ENCODE measurements at regions not wholly inside any gene's neighbourhood (a gene's known extent, or its start where the extent isn't known, plus 50 kb on each side); places are given as distances from the start of the nearest gene placed in this dataset.

- no peaks in the 10 kb centered on the region for H3K4me1 ChIP-seq (ENCODE audit: control insufficient read depth, extremely low read depth, insufficient read depth, low read length)
- DNase-seq (ENCODE audit: low read depth, low spot score) (no peak), FAIRE-seq (no peak)
- TF ChIP-seq CTCF (optimal IDR thresholded peaks at IDR 0.05 in 1 of 3, IDR thresholded peaks at IDR 0.05 in 1 of 3, conservative IDR thresholded peaks at IDR 0.05 in 1 of 3; ENCODE audit: extremely low read depth in 1 of 3, insufficient read depth in 2 of 3, low read length in 3 of 3) = no peak
- TF ChIP-seq EZH2 (IDR thresholded peaks at IDR 0.05; ENCODE audit: low read length) = no peak
- no peaks in the 10 kb centered on the region for H4K20me1 ChIP-seq (ENCODE audit: control insufficient read depth, extremely low read depth, insufficient read depth, low read length)
- H3K27ac ChIP-seq (ENCODE audit: control insufficient read depth, insufficient read depth, low read length) = no peak overlapping the region
- H3K4me2 ChIP-seq (ENCODE audit: control insufficient read depth, extremely low read depth, insufficient read depth, low read depth, low read length) = no peak overlapping the region
- H3K9me3 ChIP-seq (ENCODE audit: control insufficient read depth, low read depth, low read length) = no peaks in the 10 kb centered on the region
- dilution Hi-C loops (cut with MboI; ENCODE audit: extremely low pct_ligation_motif_present, low sequenced_read_pairs) = no loop called here
- no peak overlapping the region for H2AFZ ChIP-seq (ENCODE audit: control insufficient read depth, low read length)
- H3K9ac ChIP-seq (ENCODE audit: control insufficient read depth, extremely low read depth, insufficient read depth, low read length) = no peak overlapping the region
- no peaks in the 10 kb centered on the region for H3K36me3 ChIP-seq (ENCODE audit: control insufficient read depth in 2 of 2, extremely low read depth in 1 of 2, insufficient read depth in 2 of 2, low read length in 2 of 2)
- no peak overlapping the region for H3K4me3 ChIP-seq (ENCODE audit: control insufficient read depth in 2 of 3, extremely low read depth in 1 of 3, insufficient read depth in 2 of 3, low read depth in 1 of 3, low read length in 3 of 3)
- H3K9me1 ChIP-seq (ENCODE audit: control insufficient read depth, extremely low read depth, insufficient read depth, low read length) = no peaks in the 10 kb centered on the region
- H3K79me2 ChIP-seq (ENCODE audit: control insufficient read depth, insufficient read depth, low read length) = no peaks in the 10 kb centered on the region
- no peaks in the 10 kb centered on the region for H3K27me3 ChIP-seq (ENCODE audit: control insufficient read depth, extremely low read depth, insufficient read depth, low read length)
Measured at GRCh38 chr9:118128313-118128712, 424.1 kb downstream of the TLR4 start.

GRCh38 chr9:118129541-118129940 is 425.3 kb downstream of the TLR4 start:
- no peak overlapping the region for H3K4me3 ChIP-seq (ENCODE audit: control insufficient read depth in 2 of 3, extremely low read depth in 1 of 3, insufficient read depth in 2 of 3, low read depth in 1 of 3, low read length in 3 of 3)
- H4K20me1 ChIP-seq (ENCODE audit: control insufficient read depth, extremely low read depth, insufficient read depth, low read length) = no peaks in the 10 kb centered on the region
- DNase-seq (ENCODE audit: low read depth, low spot score) (no peak), FAIRE-seq (no peak)
- no peak overlapping the region for H3K9ac ChIP-seq (ENCODE audit: control insufficient read depth, extremely low read depth, insufficient read depth, low read length)
- H3K4me2 ChIP-seq (ENCODE audit: control insufficient read depth, extremely low read depth, insufficient read depth, low read depth, low read length) = no peak overlapping the region
- dilution Hi-C loops (cut with MboI; ENCODE audit: extremely low pct_ligation_motif_present, low sequenced_read_pairs) = no loop called here
- no peaks in the 10 kb centered on the region for H3K27me3 ChIP-seq (ENCODE audit: control insufficient read depth, extremely low read depth, insufficient read depth, low read length)
- H3K4me1 ChIP-seq (ENCODE audit: control insufficient read depth, extremely low read depth, insufficient read depth, low read length) = no peaks in the 10 kb centered on the region
- no peaks in the 10 kb centered on the region for H3K9me1 ChIP-seq (ENCODE audit: control insufficient read depth, extremely low read depth, insufficient read depth, low read length)
- no peak overlapping the region for H3K27ac ChIP-seq (ENCODE audit: control insufficient read depth, insufficient read depth, low read length)
- no peaks in the 10 kb centered on the region for H3K9me3 ChIP-seq (ENCODE audit: control insufficient read depth, low read depth, low read length)
- no peaks in the 10 kb centered on the region for H3K79me2 ChIP-seq (ENCODE audit: control insufficient read depth, insufficient read depth, low read length)
- no peaks in the 10 kb centered on the region for H3K36me3 ChIP-seq (ENCODE audit: control insufficient read depth in 2 of 2, extremely low read depth in 1 of 2, insufficient read depth in 2 of 2, low read length in 2 of 2)
- no peak overlapping the region for H2AFZ ChIP-seq (ENCODE audit: control insufficient read depth, low read length)
- no peak for TF ChIP-seq EZH2 (IDR thresholded peaks at IDR 0.05; ENCODE audit: low read length)
- TF ChIP-seq CTCF (optimal IDR thresholded peaks at IDR 0.05 in 1 of 3, IDR thresholded peaks at IDR 0.05 in 1 of 3, conservative IDR thresholded peaks at IDR 0.05 in 1 of 3; ENCODE audit: extremely low read depth in 1 of 3, insufficient read depth in 2 of 3, low read length in 3 of 3) = no peak
